Smooth muscle cell (in vitro differentiated cells): ENCODE measurements at regions not wholly inside any gene's neighbourhood (a gene's known extent, or its start where the extent isn't known, plus 50 kb on each side); places are given as distances from the start of the nearest gene placed in this dataset.

Experiments
- DNase-seq: peaks from one replicate; lab custom pipeline; 2025; ENCODE audit not compliant: unreplicated experiment; lab: John Stamatoyannopoulos, UW
- H2AFZ ChIP-seq: fragments of 200-600 bp; sonication (generic); 2 replicates; pipeline ENCODE4 v1.6.0; 2016; ENCODE audit warnings: antibody characterized with exemption, low read depth, mild to moderate bottlenecking
- H3F3A ChIP-seq: fragments of 200-600 bp; sonication (generic); 2 replicates; pipeline ENCODE4 v1.6.0; 2017; ENCODE audit warnings: antibody characterized with exemption, low read depth
- H3K27ac ChIP-seq: fragments of 200-600 bp; sonication (generic); 2 replicates; pipeline ENCODE4 v1.5.1; 2016; ENCODE audit warnings: low read depth, mild to moderate bottlenecking
- H3K27me3 ChIP-seq: fragments of 200-600 bp; sonication (generic); 2 replicates; pipeline ENCODE4 v1.6.1; 2016; ENCODE audit warnings: low read depth, mild to moderate bottlenecking
- H3K36me3 ChIP-seq: fragments of 200-600 bp; sonication (generic); 2 replicates; pipeline ENCODE4 v1.5.1; 2016; ENCODE audit warnings: low read depth
- H3K4me1 ChIP-seq: fragments of 200-600 bp; sonication (generic); 2 replicates; pipeline ENCODE4 v1.5.1; 2016; ENCODE audit warnings: low read depth
- H3K4me2 ChIP-seq: fragments of 200-600 bp; sonication (generic); 2 replicates; pipeline ENCODE4 v1.6.0; 2016; ENCODE audit warnings: mild to moderate bottlenecking
- H3K4me3 ChIP-seq: fragments of 200-600 bp; sonication (generic); 2 replicates; pipeline ENCODE4 v1.5.1; 2016; ENCODE audit warnings: mild to moderate bottlenecking
- H3K79me2 ChIP-seq: fragments of 200-600 bp; sonication (generic); 2 replicates; pipeline ENCODE4 v1.6.0; 2016; ENCODE audit warnings: low read depth, mild to moderate bottlenecking
- H3K9ac ChIP-seq: fragments of 200-600 bp; sonication (generic); 2 replicates; pipeline ENCODE4 v1.6.0; 2016; ENCODE audit warnings: low read depth
- H3K9me3 ChIP-seq: fragments of 200-600 bp; sonication (generic); replicated peaks from 2 replicates; pipeline ENCODE4 v1.5.1; 2016; ENCODE audit warnings: low read depth
- H4K20me1 ChIP-seq: fragments of 200-600 bp; sonication (generic); 2 replicates; pipeline ENCODE4 v1.6.0; 2016; ENCODE audit warnings: low read depth
- CTCF ChIP-seq: fragments of 200-600 bp; sonication (generic); IDR thresholded peaks from 2 replicates; pipeline ENCODE4 v1.5.1; 2017; ENCODE audit warnings: borderline replicate concordance, mild to moderate bottlenecking, antibody characterized with exemption; ENCODE audit not compliant: insufficient read depth, poor library complexity, severe bottlenecking
- WGBS: methylation state at CpG from one replicate; pipeline ENCODE4 v1.1.7; 2016; ENCODE audit warnings: low lambda C conversion rate; 5-methylcytosine and 5-hydroxymethylcytosine counted together

GRCh38 chr13:104823071-104823470 is 1712.4 kb downstream of the EFNB2 start:
- Histone ChIP-seq H3K27me3 (no peaks in the 10 kb centered on the region), H3K4me2 (no peak overlapping the region), H4K20me1 (no peaks in the 10 kb centered on the region), H3K36me3 (no peaks in the 10 kb centered on the region), H2AFZ (no peak overlapping the region), H3K27ac (no peak overlapping the region), H3F3A (no peaks in the 10 kb centered on the region), H3K9ac (no peak overlapping the region), H3K9me3 (no peaks in the 10 kb centered on the region), H3K79me2 (no peaks in the 10 kb centered on the region), H3K4me3 (no peak overlapping the region), H3K4me1 (no peaks in the 10 kb centered on the region)
- DNase-seq: no peak
- no peak for TF ChIP-seq CTCF
- 49% methylated on average over 3 of the region's 3 CpGs for whole genome bisulfite sequencing

- Histone ChIP-seq H3K27me3 (no peaks in the 10 kb centered on the region), H3K9me3 (no peaks in the 10 kb centered on the region), H2AFZ (no peak overlapping the region), H4K20me1 (no peaks in the 10 kb centered on the region), H3K4me2 (no peak overlapping the region), H3K36me3 (no peaks in the 10 kb centered on the region), H3K79me2 (no peaks in the 10 kb centered on the region), H3K4me3 (no peak overlapping the region), H3K27ac (no peak overlapping the region), H3K9ac (no peak overlapping the region), H3F3A (no peaks in the 10 kb centered on the region), H3K4me1 (no peaks in the 10 kb centered on the region)
- TF ChIP-seq CTCF: no peak
- 95% methylated on average over 4 of the region's 4 CpGs for WGBS
- DNase-seq: no peak
Observed at GRCh38 chr13:104817271-104817670, 1718.2 kb downstream of the EFNB2 start.

- H4K20me1 ChIP-seq: no peaks in the 10 kb centered on the region
- 89% methylated on average over 4 of the region's 4 CpGs for WGBS
- no peaks in the 10 kb centered on the region for H3K79me2 ChIP-seq
- H3K27me3 ChIP-seq: no peaks in the 10 kb centered on the region
- no peak overlapping the region for H3K9ac ChIP-seq
- no peaks in the 10 kb centered on the region for H3K4me1 ChIP-seq
- H3K4me2 ChIP-seq: no peak overlapping the region
- no peak overlapping the region for H2AFZ ChIP-seq
- no peak overlapping the region for H3K27ac ChIP-seq
- H3F3A ChIP-seq: no peaks in the 10 kb centered on the region
- H3K36me3 ChIP-seq: no peaks in the 10 kb centered on the region
- no peak for TF ChIP-seq CTCF
- no peak overlapping the region for H3K4me3 ChIP-seq
- DNase-seq: no peak
- H3K9me3 ChIP-seq: no peaks in the 10 kb centered on the region
Observed at GRCh38 chr13:104816726-104817125, 1718.7 kb downstream of the EFNB2 start.

DNA sequence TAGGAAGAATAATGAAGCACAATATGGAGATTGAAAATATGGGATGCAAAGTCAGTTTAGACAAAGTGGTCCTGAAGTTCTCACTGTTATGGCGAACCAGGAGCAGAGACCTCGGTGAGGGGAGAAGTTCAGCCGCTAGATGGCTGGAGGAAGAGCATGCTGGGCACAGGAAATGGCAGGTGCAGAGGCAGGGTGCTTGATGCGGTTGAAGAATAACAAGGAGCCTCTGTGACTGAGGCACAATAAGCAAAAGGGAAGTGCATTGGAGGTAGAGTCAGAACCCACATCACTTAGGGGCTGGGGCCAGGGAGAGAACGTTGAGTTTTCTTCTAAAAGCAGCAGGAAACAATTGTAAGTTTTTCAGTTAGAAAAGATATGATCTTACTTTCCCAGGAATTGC is 1725.2 kb downstream of the EFNB2 start:
- H3K4me2 ChIP-seq: no peak overlapping the region
- no peaks in the 10 kb centered on the region for H3K79me2 ChIP-seq
- no peaks in the 10 kb centered on the region for H3K4me1 ChIP-seq
- H3K27me3 ChIP-seq: no peaks in the 10 kb centered on the region
- no peaks in the 10 kb centered on the region for H3K9me3 ChIP-seq
- H3K9ac ChIP-seq: no peak overlapping the region
- no peak for TF ChIP-seq CTCF
- H3K27ac ChIP-seq: no peak overlapping the region
- no peak overlapping the region for H2AFZ ChIP-seq
- no peak overlapping the region for H3K4me3 ChIP-seq
- no peaks in the 10 kb centered on the region for H3K36me3 ChIP-seq
- WGBS: 88% methylated on average over 5 of the region's 5 CpGs
- DNase-seq: no peak
- H4K20me1 ChIP-seq: no peaks in the 10 kb centered on the region
- H3F3A ChIP-seq: no peaks in the 10 kb centered on the region
